ENCODE measurements at regions not wholly inside any gene's neighbourhood (a gene's known extent, or its start where the extent isn't known, plus 50 kb on each side); places are given as distances from the start of the nearest gene placed in this dataset.
"Not testable (repeated sequence)": the region's sequence is repeated elsewhere in the genome, so short reads cannot be mapped to it uniquely, and the experiment has no call there.

- peak overlapping the region; percentile 29 for H3K4me3 ChIP-seq
- H3K4me1 ChIP-seq: peaks cover 2% of the 10 kb centered on the region; the same call in 1 of the 2 replicates
- H3K36me3 ChIP-seq: no peaks in the 10 kb centered on the region
- no peaks in the 10 kb centered on the region for H3K9me3 ChIP-seq (replicated peaks)
- H3K27ac ChIP-seq: peak overlapping the region; percentile 66
- H3K27me3 ChIP-seq: no peaks in the 10 kb centered on the region
- peak; percentile 23 to 39 for DNase-seq
Observed at GRCh38 chr12:131221061-131221956, 267.6 kb downstream of the ADGRD1 start.

GRCh38 chr12:131221957-131222328 lies 268.2 kb downstream of the ADGRD1 start:
- peaks cover 2% of the 10 kb centered on the region; the same call in 1 of the 2 replicates for H3K4me1 ChIP-seq
- H3K27me3 ChIP-seq: no peaks in the 10 kb centered on the region
- peak overlapping the region; percentile 66 for H3K27ac ChIP-seq
- no peaks in the 10 kb centered on the region for H3K36me3 ChIP-seq
- peak overlapping the region; percentile 29 for H3K4me3 ChIP-seq
- DNase-seq: no peak
- no peaks in the 10 kb centered on the region for H3K9me3 ChIP-seq (replicated peaks)

GRCh38 chr12:131222329-131223139 lies 268.8 kb downstream of the ADGRD1 start:
- H3K36me3 ChIP-seq: no peaks in the 10 kb centered on the region
- H3K4me1 ChIP-seq: peaks cover 2% of the 10 kb centered on the region; the same call in 1 of the 2 replicates
- no peaks in the 10 kb centered on the region for H3K9me3 ChIP-seq (replicated peaks)
- peak; percentile 73 to 74 for DNase-seq
- H3K27me3 ChIP-seq: no peaks in the 10 kb centered on the region
- H3K4me3 ChIP-seq: peak overlapping the region; percentile 29; the same call in 1 of the 2 replicates
- H3K27ac ChIP-seq: peak overlapping the region; percentile 66

- Histone ChIP-seq H3K36me3 (no peaks in the 10 kb centered on the region), H3K27me3 (no peaks in the 10 kb centered on the region), H3K4me3 (no peak overlapping the region), H3K9me3 (replicated peaks) (no peaks in the 10 kb centered on the region), H3K4me1 (peaks cover 2% of the 10 kb centered on the region; the same call in 1 of the 2 replicates), H3K27ac (no peak overlapping the region; the same call in 1 of the 2 replicates)
- no peak for DNase-seq
Observed at GRCh38 chr12:131223171-131223761, 269.6 kb downstream of the ADGRD1 start.

GRCh38 chr12:131223791-131224225 lies 270.1 kb downstream of the ADGRD1 start:
- Histone ChIP-seq H3K27me3 (no peaks in the 10 kb centered on the region), H3K4me1 (peaks cover 2% of the 10 kb centered on the region; the same call in 1 of the 2 replicates), H3K36me3 (no peaks in the 10 kb centered on the region), H3K9me3 (replicated peaks) (no peaks in the 10 kb centered on the region), H3K4me3 (no peak overlapping the region), H3K27ac (no peak overlapping the region)
- no peak for DNase-seq

GRCh38 chr12:131224226-131225065 lies 270.7 kb downstream of the ADGRD1 start:
- not testable (repeated sequence) for H3K27ac ChIP-seq; H3K4me1 ChIP-seq; DNase-seq; H3K36me3 ChIP-seq; H3K9me3 ChIP-seq (replicated peaks); H3K27me3 ChIP-seq; H3K4me3 ChIP-seq

- H3K27ac ChIP-seq; H3K36me3 ChIP-seq; H3K4me1 ChIP-seq; DNase-seq; H3K9me3 ChIP-seq (replicated peaks); H3K4me3 ChIP-seq; H3K27me3 ChIP-seq: not testable (repeated sequence)
Observed at GRCh38 chr12:131225066-131225380, 271.3 kb downstream of the ADGRD1 start.

- no peak overlapping the region for H3K27ac ChIP-seq
- no peaks in the 10 kb centered on the region for H3K36me3 ChIP-seq
- H3K27me3 ChIP-seq: no peaks in the 10 kb centered on the region
- H3K4me1 ChIP-seq: peaks cover 2% of the 10 kb centered on the region; the same call in 1 of the 2 replicates
- H3K4me3 ChIP-seq: no peak overlapping the region
- no peaks in the 10 kb centered on the region for H3K9me3 ChIP-seq (replicated peaks)
- peak in 1 of 2 experiments; percentile 32 for DNase-seq
Observed at GRCh38 chr12:131226345-131227265, 272.9 kb downstream of the ADGRD1 start.

GRCh38 chr12:131227641-131228040 lies 273.9 kb downstream of the ADGRD1 start:
- H3K4me3 ChIP-seq; H3K4me1 ChIP-seq; H3K9me3 ChIP-seq (replicated peaks); DNase-seq; H3K36me3 ChIP-seq; H3K27ac ChIP-seq; H3K27me3 ChIP-seq: not testable (repeated sequence)

GRCh38 chr12:131229079-131229425 lies 275.3 kb downstream of the ADGRD1 start:
- not testable (repeated sequence) for H3K4me1 ChIP-seq; H3K27ac ChIP-seq; DNase-seq; H3K9me3 ChIP-seq (replicated peaks); H3K4me3 ChIP-seq; H3K27me3 ChIP-seq; H3K36me3 ChIP-seq

- H3K4me3 ChIP-seq: no peak overlapping the region
- H3K4me1 ChIP-seq: no peaks in the 10 kb centered on the region
- DNase-seq: peak in 1 of 2 experiments; percentile 30
- H3K27me3 ChIP-seq: no peaks in the 10 kb centered on the region
- no peaks in the 10 kb centered on the region for H3K9me3 ChIP-seq (replicated peaks)
- no peaks in the 10 kb centered on the region for H3K36me3 ChIP-seq
- H3K27ac ChIP-seq: no peak overlapping the region
Observed at GRCh38 chr12:131229426-131230339, 276.0 kb downstream of the ADGRD1 start.

- no peak for DNase-seq
- Histone ChIP-seq H3K4me3 (no peak overlapping the region), H3K27ac (no peak overlapping the region), H3K27me3 (no peaks in the 10 kb centered on the region), H3K4me1 (no peaks in the 10 kb centered on the region), H3K9me3 (replicated peaks) (no peaks in the 10 kb centered on the region), H3K36me3 (no peaks in the 10 kb centered on the region)
Observed at GRCh38 chr12:131230340-131231031, 276.8 kb downstream of the ADGRD1 start.
